ENCODE measurements at regions not wholly inside any gene's neighbourhood (a gene's known extent, or its start where the extent isn't known, plus 50 kb on each side); places are given as distances from the start of the nearest gene placed in this dataset.

DNA sequence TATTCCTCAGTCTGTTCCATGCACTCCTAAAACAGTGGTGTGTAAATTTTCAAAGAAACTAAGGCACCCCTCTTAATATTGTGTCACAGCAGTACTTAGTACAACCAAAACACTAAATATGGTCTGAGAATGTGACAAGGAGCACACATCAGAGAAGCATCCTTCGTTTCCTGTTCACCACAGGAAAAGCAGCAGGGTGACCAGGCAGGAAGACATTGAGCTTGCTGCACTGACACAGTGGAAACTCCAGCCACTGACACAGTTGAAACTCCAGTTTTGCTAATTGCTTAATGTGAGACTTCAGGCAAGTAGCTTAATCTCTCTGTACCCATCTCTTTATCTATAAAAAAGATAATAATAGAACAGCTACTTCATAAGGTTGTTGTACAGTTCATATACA lies 353.0 kb upstream of the RORA start:
- TF ChIP-seq, protein P1, sequence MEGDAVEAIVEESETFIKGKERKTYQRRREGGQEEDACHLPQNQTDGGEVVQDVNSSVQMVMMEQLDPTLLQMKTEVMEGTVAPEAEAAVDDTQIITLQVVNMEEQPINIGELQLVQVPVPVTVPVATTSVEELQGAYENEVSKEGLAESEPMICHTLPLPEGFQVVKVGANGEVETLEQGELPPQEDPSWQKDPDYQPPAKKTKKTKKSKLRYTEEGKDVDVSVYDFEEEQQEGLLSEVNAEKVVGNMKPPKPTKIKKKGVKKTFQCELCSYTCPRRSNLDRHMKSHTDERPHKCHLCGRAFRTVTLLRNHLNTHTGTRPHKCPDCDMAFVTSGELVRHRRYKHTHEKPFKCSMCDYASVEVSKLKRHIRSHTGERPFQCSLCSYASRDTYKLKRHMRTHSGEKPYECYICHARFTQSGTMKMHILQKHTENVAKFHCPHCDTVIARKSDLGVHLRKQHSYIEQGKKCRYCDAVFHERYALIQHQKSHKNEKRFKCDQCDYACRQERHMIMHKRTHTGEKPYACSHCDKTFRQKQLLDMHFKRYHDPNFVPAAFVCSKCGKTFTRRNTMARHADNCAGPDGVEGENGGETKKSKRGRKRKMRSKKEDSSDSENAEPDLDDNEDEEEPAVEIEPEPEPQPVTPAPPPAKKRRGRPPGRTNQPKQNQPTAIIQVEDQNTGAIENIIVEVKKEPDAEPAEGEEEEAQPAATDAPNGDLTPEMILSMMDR (IDR thresholded peaks at IDR 0.05; ENCODE audit: insufficient read depth in 1 of 2, low read depth in 1 of 2, low read length in 1 of 2, severe bottlenecking in 1 of 2, unreplicated experiment in 1 of 2), result no peak
- ChIA-PET CTCF (no interaction called here), POLR2A (no interaction called here)
- Histone ChIP-seq H3K4me3 (ENCODE audit: low read depth, low read length) (no peak overlapping the region), H3K9me3 (no peaks in the 10 kb centered on the region), H3K36me3 (ENCODE audit: control insufficient read depth, insufficient read depth, low read length) (no peaks in the 10 kb centered on the region), H3K4me1 (no peaks in the 10 kb centered on the region), H3K27me3 (replicated peaks; ENCODE audit: control insufficient read depth, insufficient read depth, low read length) (no peaks in the 10 kb centered on the region)
- no TSS peak for BruUV-seq (replicated peaks)
- Mint-ChIP-seq H3K4me3 (ENCODE audit: unreplicated experiment) (no peak overlapping the region), H3K4me1 (ENCODE audit: low read depth, unreplicated experiment) (no peaks in the 10 kb centered on the region), H3K27me3 (ENCODE audit: insufficient read depth, unreplicated experiment) (no peaks in the 10 kb centered on the region), H3K9me3 (ENCODE audit: unreplicated experiment) (no peaks in the 10 kb centered on the region), H3K27ac (ENCODE audit: unreplicated experiment) (no peak overlapping the region), H3K36me3 (ENCODE audit: insufficient read depth, unreplicated experiment) (no peaks in the 10 kb centered on the region)
- intact Hi-C loops (cut with micrococcal nuclease; ENCODE audit: unreplicated experiment), result no loop called here
- DNase-seq, result no peak

DNA sequence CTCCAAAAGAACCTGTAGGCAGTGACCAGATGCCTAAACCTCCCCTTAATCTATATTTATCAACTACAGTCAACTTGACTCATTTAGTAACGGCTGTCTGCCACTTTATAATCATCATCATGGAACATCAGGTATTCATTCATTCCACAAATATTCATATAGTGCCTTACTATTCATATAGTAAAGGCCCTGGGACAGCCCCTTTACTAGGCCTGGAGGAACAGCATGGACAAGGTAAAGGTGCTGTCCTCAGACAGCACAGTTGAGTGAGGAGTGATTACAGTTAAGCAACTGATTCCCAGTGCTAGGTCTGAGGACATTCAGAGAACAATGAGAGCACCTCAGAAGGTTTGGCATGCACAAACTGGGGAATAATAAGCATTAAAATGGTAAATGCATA lies 346.5 kb upstream of the RORA start:
- intact Hi-C loops (cut with micrococcal nuclease; ENCODE audit: unreplicated experiment), result no loop called here
- Mint-ChIP-seq H3K36me3 (ENCODE audit: insufficient read depth, unreplicated experiment) (no peaks in the 10 kb centered on the region), H3K9me3 (ENCODE audit: unreplicated experiment) (no peaks in the 10 kb centered on the region)

DNA sequence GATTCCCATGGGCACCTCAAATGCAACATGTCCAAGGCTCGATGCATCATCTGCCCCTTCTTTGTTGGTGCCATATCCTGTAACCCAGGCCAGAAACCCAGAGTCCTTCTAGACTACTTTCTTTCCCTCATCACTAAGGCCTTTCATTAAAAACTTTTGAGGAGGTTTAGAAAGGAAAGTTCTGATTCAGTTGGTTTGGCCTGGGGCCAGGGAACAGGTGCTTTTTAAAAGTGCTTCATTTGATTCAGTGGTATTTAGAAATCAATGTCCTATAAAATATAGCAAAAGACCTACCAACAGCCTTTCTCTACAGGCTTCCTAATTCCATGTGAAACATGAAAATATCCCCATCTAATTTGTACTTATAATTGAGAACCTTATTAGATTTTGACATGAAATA lies 341.9 kb upstream of the RORA start:
- no peak for DNase-seq
- intact Hi-C loops (cut with micrococcal nuclease; ENCODE audit: unreplicated experiment), result no loop called here
- Mint-ChIP-seq H3K4me1 (ENCODE audit: low read depth, unreplicated experiment) (no peaks in the 10 kb centered on the region), H3K36me3 (ENCODE audit: insufficient read depth, unreplicated experiment) (no peaks in the 10 kb centered on the region), H3K9me3 (ENCODE audit: unreplicated experiment) (no peaks in the 10 kb centered on the region), H3K27me3 (ENCODE audit: insufficient read depth, unreplicated experiment) (peaks cover 3% of the 10 kb centered on the region), H3K4me3 (ENCODE audit: unreplicated experiment) (no peak overlapping the region), H3K27ac (ENCODE audit: unreplicated experiment) (no peak overlapping the region)
- Histone ChIP-seq H3K4me1 (no peaks in the 10 kb centered on the region), H3K9me3 (no peaks in the 10 kb centered on the region), H3K27me3 (replicated peaks; ENCODE audit: control insufficient read depth, insufficient read depth, low read length) (no peaks in the 10 kb centered on the region), H3K36me3 (ENCODE audit: control insufficient read depth, insufficient read depth, low read length) (no peaks in the 10 kb centered on the region), H3K4me3 (ENCODE audit: low read depth, low read length) (no peak overlapping the region)
- ChIA-PET POLR2A (no interaction called here), CTCF (no interaction called here)
- no TSS peak for BruUV-seq (replicated peaks)
- TF ChIP-seq, protein P1 (IDR thresholded peaks at IDR 0.05; ENCODE audit: insufficient read depth in 1 of 2, low read depth in 1 of 2, low read length in 1 of 2, severe bottlenecking in 1 of 2, unreplicated experiment in 1 of 2), result no peak

More for the DNA sequence above, 346.5 kb upstream of the RORA start:
- H3K27me3 Mint-ChIP-seq (ENCODE audit: insufficient read depth, unreplicated experiment), result peaks cover 3% of the 10 kb centered on the region
- TF ChIP-seq, protein P1 (IDR thresholded peaks at IDR 0.05; ENCODE audit: insufficient read depth in 1 of 2, low read depth in 1 of 2, low read length in 1 of 2, severe bottlenecking in 1 of 2, unreplicated experiment in 1 of 2), result no peak
- H3K4me1 Mint-ChIP-seq (ENCODE audit: low read depth, unreplicated experiment), result no peaks in the 10 kb centered on the region
- Histone ChIP-seq H3K9me3 (no peaks in the 10 kb centered on the region), H3K36me3 (ENCODE audit: control insufficient read depth, insufficient read depth, low read length) (no peaks in the 10 kb centered on the region), H3K27me3 (replicated peaks; ENCODE audit: control insufficient read depth, insufficient read depth, low read length) (no peaks in the 10 kb centered on the region), H3K4me3 (ENCODE audit: low read depth, low read length) (no peak overlapping the region), H3K4me1 (no peaks in the 10 kb centered on the region)
- no TSS peak for BruUV-seq (replicated peaks)
- ChIA-PET POLR2A (no interaction called here), CTCF (interaction anchor here (0.9 kb wide), 1 partner anchor 258 kb away, joined by 7 read pairs; no protein-coding TSS in a partner anchor)
- H3K4me3 Mint-ChIP-seq (ENCODE audit: unreplicated experiment), result no peak overlapping the region
- H3K27ac Mint-ChIP-seq (ENCODE audit: unreplicated experiment), result no peak overlapping the region
- DNase-seq, result no peak

Measured in Caco-2 (cell line).